Central memory CD4-positive, alpha-beta T cell (primary cell): ENCODE measurements at regions not wholly inside any gene's neighbourhood (a gene's known extent, or its start where the extent isn't known, plus 50 kb on each side); places are given as distances from the start of the nearest gene placed in this dataset.
"Not testable (repeated sequence)": the region's sequence is repeated elsewhere in the genome, so short reads cannot be mapped to it uniquely, and the experiment has no call there.

Experiments
- DNase-seq: peaks from one replicate; pipeline ENCODE4 v3.0.0; 2022

- DNase-seq: no peak
These were observed 132.4 kb upstream of the ITGA6 start for GRCh38 chr2:172294983-172295382.

- DNase-seq: no peak
These were observed 131.7 kb upstream of the ITGA6 start for GRCh38 chr2:172295677-172296076.

DNA sequence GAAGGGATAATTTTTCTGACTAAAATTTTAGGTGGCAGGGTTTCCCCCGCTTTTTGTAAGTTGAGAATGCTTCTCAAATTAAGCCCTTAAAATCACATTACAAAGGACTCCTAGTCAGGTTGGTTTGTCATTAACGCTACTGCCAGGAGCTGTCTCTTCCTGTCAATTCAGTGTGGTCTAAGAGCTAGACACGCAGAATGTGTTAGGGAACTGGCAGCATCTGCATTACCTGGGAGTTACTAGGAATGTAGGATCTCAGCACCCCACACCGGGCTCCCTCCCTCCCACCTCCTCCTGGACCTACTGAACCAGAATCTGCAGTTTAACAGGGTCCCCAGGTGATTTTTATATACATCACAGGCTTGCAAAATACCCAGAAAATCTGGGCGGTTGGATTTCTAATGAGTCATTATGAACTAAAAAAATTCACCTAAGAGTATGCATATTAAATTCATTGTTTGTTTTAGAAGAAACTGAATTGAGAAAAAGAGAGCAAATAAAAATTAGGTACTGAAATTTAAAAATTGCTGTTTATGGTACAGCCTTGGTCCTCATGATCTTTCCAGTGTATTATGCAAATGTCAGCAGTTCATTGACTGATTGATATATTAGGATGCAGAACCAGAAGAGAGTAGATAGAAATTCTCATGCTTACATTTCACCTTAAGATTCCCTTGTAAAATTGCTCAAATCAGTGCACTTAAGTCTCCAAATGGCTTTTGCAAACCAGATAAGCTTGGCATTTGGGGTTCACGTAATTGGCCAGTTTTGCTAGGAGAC lies 130.9 kb upstream of the ITGA6 start:
- DNase-seq: no peak

- no peak for DNase-seq
These were observed 129.9 kb upstream of the ITGA6 start for GRCh38 chr2:172297531-172297930.

- DNase-seq: no peak
These were observed 129.4 kb upstream of the ITGA6 start for GRCh38 chr2:172297950-172298349.

DNA sequence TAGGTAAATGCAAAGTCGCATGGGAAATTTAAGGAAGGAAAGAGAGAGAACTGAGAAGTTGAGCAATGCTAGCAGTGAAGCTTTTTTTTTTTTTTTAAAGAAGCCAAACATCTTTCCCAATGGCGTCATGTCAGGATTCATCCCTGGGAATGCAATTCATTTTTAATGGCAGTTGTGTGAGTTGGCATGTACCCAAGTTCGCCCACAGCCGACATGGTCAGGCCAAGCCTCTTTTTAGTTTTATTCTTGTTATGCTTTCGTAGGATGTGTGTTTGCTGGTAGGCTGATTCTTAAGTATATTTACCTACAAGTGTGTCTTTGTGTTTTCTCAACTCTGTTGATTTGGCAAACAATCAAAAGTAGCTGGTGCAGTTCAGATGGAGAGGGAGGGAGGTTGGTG lies 127.6 kb upstream of the ITGA6 start:
- no peak for DNase-seq

GRCh38 chr2:172300851-172301250 lies 126.5 kb upstream of the ITGA6 start:
- no peak for DNase-seq

- no peak for DNase-seq
These were observed 122.3 kb upstream of the ITGA6 start for GRCh38 chr2:172305066-172305465.

GRCh38 chr2:172307800-172308199 lies 119.6 kb upstream of the ITGA6 start:
- DNase-seq: no peak

- no peak for DNase-seq
These were observed 119.0 kb upstream of the ITGA6 start for GRCh38 chr2:172308253-172308935.

DNA sequence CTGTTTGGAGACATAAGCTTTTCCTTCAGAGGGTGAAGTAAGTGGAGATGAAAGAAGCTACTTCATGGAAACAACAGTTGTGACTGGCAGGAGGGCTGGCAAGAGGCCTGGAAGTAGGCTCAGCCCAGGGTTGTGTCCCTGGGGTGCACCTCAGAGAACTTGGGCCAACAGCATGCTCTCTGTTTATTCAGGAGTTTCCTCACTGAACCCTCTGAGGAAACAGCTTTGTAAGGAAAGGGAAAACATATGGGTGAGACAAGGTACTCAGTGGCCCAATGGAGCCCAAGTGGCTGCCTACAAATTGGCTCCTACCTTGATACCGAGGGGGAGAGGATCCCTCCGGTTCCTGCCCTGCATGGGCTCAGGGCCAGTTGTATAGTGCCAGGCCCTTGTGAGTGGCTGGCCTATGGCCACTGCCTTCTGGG lies 115.5 kb upstream of the ITGA6 start:
- no peak for DNase-seq

DNA sequence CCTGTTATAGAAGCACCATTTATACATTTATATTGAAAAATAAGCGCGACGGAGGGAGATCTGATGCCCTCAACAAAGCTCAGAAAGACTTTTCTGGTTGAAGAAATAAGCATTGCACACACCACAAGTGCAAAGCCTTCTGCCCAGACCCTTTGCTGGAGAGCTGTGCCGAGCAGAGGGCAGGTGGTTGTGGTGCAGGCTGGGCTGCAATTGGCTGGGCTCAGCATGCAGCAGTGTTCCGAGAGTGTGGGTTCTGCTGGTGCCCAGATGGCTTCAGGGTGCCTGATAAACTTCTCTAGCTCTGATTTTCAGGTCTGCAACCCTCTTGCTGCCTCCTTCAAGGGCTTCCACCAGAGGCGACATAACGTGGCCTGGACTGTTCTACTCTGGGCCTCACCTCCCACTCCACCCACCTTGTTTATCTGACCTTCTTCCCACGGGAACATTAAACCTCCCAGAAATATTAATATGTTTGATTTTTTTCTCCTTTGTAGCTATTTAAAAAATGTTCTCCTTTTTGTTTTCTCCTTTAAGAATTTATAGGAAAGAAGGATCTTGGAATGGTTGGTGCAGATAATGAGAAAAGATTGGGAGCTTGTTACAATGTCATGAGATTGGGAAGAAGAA lies 113.6 kb upstream of the ITGA6 start:
- DNase-seq: no peak

- not testable (repeated sequence) for DNase-seq
These were observed 112.3 kb upstream of the ITGA6 start for GRCh38 chr2:172315070-172315469.

- no peak for DNase-seq
These were observed 105.3 kb upstream of the ITGA6 start for GRCh38 chr2:172322049-172322448.

DNA sequence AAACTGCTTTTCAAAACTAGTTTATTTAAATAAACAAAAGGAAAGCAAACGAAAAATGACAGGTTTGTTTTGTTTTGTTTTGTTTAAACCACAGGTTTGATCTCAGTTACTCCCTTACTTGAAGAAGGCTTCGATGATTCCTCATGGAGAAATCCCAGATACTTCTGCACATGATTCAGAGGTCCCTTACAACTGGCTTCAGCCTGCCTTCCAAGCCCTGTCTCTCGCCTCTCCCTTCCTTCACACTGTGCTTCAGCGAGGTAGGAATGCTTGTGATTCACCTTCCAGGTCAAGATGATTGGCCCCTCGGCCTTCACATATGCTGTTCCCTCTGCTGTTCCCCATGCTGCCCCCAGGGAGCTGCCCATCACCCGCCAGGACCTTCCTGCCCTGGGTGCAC lies 104.1 kb upstream of the ITGA6 start:
- no peak for DNase-seq

DNA sequence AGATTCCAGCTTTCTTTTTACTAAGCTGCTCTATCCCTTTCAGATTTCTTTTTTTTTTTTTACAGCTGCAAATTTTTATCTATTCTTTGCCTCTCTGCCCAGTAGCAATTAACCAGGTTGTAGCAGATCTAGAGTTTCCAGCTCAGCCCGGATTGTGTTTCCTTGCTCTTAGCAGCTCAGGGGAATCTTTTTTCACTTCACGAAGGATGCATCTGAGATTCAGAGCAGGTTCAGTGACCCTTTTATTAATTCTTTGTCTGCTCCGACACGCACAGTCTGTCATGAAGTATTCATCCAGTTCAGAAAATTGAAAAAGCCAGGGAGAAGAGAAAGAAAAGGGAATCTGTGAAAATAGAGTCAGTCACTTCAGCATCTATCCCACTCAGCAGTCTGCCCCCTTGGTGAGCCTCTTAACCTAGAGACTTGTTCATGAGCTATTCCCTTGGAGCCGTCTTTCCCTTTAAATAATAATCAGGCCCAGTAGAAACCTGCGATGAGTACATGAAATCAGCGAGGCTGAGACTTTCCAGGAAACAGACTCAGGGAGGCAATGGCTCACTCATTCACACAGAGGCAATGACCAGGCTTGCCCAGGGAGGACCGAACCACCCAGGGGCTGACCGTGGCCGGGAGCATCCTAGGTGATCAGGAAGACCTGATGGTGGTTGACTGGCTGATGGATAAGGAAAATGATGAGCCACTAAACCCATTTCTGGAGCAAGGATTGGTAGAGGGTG lies 103.4 kb upstream of the ITGA6 start:
- DNase-seq: no peak

- DNase-seq: no peak
These were observed 101.2 kb upstream of the ITGA6 start for GRCh38 chr2:172326211-172326509.

DNA sequence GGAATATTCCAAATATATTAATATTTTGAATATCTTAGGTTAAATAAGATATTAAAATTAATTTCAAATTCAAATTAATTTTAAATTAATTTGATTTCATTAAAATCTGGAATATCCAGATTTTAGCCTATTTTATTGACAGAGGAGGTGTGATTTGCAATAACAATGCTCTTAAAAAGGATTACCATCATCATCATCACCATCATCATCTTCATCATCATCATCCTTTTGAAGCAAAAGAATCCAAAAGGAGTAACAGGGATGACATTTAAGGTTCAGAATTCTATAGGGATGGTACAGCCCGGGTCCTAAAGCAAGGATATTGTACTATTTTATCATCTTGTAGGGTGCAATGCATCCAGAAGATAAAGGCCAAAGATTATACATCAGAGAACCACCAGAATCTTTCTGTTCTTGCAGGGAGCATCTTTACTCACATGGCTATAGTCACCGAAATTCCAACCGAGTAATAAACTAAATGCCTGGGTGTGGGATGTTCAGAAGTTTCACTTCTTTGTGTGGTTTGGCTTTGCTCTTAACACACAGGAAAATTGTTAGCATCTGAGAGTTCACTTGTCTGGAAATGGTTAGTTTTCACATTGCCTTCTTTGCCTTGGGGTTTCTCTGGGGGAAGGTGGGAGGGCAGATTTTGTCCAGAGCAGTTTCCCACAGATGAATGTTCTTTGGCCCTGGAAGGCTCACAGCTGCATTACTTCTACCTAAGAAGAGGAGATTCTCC lies 99.1 kb upstream of the ITGA6 start:
- DNase-seq: no peak

DNA sequence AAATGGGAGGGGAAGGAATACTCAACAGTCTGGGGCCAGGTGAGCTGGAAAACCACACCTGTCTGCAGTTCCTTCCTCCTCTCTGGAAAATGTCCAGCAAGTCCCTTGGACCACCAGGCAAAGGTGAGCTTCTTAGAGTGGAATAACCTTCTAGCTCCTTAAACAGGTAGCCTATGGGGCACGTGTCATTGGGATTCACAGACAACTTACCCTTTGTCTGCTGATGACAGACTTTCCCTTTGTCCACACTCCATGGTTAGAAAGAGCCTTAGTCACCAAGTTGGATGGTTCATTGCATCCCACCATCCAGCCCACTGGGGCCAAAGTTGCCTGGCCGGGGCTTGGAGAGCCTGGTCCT lies 98.0 kb upstream of the ITGA6 start:
- DNase-seq: no peak

DNA sequence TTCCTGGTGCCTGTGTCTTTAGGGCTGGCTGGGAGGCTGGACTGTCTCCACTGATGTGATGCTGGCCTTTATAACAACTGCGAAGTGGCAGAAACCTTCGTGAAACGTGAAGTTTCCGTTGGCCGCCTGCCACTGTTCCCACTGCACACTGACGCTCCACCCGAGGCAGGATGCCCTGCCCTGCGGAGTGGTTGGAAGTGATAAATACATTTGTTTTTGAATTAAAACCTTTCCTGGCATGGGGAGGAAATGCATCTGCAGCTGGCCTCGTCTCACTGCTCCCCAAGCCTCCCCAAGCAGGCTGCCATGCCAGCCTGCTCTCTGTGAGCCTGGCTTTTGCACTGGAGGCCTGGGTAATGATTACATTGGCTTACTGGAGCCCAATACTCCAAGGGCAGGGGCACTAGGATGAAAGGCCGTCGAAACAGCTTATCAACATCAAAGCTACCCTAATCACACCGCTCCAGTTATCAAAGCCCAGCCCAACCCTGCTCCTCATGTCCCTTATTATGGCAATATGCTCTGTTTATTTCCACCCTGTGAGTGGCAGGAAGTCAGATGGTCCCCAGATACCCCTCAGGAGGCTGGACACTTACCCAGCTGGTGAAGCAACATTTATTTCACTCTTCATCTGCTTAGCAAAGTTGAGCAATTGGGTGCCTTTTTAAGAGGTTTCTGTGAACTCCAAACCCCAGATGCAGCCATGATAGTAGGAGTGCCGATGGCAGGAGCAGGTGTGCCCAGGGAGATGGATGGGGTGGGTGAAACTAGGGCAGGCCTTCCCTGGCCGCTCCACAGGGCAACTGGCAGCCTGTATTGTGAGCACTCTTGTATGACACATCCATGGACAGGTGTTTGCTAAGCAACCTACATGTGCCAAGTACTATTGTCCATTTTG lies 97.4 kb upstream of the ITGA6 start:
- DNase-seq: no peak

GRCh38 chr2:172332507-172332906 lies 94.9 kb upstream of the ITGA6 start:
- no peak for DNase-seq
